ENCODE measurements at regions not wholly inside any gene's neighbourhood (a gene's known extent, or its start where the extent isn't known, plus 50 kb on each side); places are given as distances from the start of the nearest gene placed in this dataset.
"Not testable (repeated sequence)": the region's sequence is repeated elsewhere in the genome, so short reads cannot be mapped to it uniquely, and the experiment has no call there.

GRCh38 chr15:24228922-24229321, 446.7 kb upstream of the NPAP1 start:
- not testable (repeated sequence) for TF ChIP-seq CTCF, POLR2A (IDR thresholded peaks at IDR 0.05)
